GM19328 (cell line): ENCODE measurements at regions not wholly inside any gene's neighbourhood (a gene's known extent, or its start where the extent isn't known, plus 50 kb on each side); places are given as distances from the start of the nearest gene placed in this dataset.

ENCODE experiments used
- ATAC-seq: cut with Tn5 transposase; IDR thresholded peaks from one replicate; pipeline ENCODE4 v1.9.1; 2021; ENCODE audit warnings: mild to moderate bottlenecking, moderate library complexity; ENCODE audit not compliant: unreplicated experiment

- ATAC-seq: no peak
These were observed 583.1 kb upstream of the HS6ST1 start for GRCh38 chr2:128901572-128902391.

DNA sequence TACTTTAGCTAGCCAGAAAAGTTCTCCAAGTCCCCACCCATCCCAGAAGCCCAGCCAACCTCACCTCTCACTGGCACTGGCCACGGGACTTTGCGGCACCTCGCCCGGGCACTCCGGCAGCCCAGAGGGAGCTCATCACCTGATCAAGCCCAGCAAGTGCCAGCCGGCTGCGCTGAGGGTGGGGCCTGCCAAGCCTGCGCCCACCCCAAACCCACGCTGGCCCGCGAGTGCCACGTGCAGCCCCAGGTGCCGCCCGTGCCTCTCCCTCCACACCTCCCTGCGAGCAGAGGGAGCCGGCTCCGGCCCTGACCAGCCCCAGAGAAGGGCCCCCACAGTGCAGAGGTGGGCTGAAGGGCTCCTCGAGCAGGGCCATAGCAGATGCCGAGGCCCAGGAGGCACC, 585.0 kb upstream of the HS6ST1 start:
- ATAC-seq: no peak

DNA sequence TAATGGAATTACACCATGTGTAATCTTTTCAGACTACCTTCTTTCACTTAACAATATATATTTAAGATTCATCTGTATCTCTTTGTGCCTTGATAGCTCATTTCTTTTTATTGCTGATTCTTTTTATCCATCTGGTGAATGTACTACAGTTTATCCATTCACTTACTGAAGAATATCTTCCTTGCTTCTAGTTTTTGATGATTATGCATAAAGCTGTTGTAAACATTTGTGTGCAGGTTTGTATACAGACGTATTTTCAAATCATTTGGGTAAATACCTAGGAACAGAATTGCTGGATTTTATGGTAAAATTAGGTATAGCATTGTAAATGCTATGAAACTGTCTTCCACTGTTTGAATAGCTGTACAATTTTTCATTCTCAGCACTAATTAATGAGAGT, 592.6 kb upstream of the HS6ST1 start:
- ATAC-seq: no peak

GRCh38 chr2:128914320-128914719, 595.7 kb upstream of the HS6ST1 start:
- no peak for ATAC-seq

DNA sequence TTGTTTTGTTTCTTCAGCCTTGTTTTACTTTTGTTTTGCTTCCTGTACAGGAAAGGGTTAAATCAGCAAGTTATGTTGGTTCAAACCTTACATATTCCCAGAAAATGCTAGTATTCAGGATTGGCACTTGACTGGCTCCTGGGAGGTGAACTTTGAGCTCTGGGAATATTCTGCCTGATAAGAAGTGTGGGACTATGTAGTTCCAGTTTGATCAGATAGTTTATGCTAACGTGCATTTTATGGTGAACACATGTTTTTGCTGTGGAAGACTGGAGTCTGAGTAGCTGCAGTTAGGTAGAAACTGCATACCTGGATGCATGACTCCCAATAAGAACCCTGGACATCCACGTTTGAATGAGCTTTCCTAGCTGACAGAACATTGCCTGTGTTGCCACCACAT, 603.1 kb upstream of the HS6ST1 start:
- no peak for ATAC-seq

- no peak for ATAC-seq
These were observed 603.5 kb upstream of the HS6ST1 start for GRCh38 chr2:128922154-128922553.

DNA sequence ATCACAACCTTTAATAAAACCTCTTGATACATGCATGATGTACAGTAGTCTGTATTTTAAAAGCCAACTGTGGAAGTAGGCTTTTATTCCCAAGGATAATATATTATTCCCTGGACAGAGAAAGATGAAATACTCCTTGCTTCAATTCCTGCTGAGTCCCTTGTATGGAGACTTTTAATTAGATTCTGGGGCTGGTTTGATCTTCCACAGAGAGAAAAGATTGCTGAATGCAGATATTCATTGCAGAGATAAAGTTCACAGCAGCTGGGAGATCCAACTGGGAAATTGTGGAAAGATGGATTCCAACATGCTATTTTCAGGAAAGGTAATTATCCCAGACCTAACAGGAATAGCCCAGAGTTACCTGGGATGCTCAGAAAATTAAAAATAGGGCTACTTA, 607.0 kb upstream of the HS6ST1 start:
- no peak for ATAC-seq

DNA sequence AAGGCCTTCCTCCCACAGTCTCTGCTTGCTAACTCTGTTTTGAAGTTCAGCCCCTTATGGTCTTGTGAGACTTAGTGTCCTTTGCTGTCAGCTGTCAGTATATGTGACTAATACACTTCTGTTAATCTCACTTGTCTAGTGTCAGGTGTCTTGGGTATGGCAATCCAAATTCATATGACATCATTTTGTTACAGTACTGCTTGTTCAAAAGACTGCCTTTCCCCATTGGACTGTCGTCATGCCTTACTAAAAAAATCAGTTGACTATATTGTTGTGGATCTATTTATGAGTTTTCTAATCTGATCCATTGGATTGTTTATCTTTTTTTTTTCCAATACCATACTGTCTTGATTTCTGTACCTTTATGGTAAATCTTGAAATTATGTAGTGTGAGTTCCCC, 611.4 kb upstream of the HS6ST1 start:
- no peak for ATAC-seq

GRCh38 chr2:128940378-128940777, 621.7 kb upstream of the HS6ST1 start:
- no peak for ATAC-seq

DNA sequence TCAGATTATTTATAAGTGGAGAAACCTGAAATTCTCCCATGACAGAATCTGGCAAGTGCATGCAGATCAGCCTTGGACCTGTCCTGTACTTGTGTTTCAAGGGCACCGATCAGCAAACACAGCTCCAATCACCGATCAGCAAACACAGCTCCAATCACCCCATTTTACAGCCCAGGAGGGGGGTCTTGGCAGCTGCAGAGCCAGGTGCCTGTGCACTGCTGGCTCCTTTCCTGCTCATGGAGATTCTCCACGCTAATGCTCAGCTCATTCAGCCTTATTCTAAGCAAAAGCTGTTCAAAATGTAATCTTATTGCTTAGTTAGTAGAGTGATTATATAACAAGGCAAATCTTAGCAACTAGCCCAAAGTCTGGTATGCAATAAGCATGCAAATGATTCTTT, 623.1 kb upstream of the HS6ST1 start:
- ATAC-seq: no peak

- no peak for ATAC-seq
These were observed 630.7 kb upstream of the HS6ST1 start for GRCh38 chr2:128949360-128949759.

GRCh38 chr2:128950758-128951157, 632.1 kb upstream of the HS6ST1 start:
- no peak for ATAC-seq

DNA sequence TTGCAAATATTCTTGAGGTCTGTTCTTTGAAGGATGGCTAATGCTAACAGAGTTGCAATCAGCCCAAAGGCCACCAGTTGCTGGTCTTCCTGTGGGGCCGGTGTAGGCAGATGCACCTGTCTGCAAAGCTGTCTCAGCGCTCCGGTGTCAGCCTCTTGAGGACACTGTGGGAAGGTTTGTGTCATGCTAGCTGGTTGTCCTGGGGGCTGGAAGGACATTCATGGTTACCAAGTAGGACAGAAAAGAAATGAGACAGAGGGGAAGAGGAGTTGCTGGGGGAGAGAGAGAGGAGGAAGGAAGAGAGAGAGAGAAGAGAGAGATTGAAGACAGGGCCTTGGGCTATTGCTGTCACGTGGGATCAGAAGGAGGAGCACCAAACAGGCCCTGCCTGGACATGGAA, 639.6 kb upstream of the HS6ST1 start:
- ATAC-seq: no peak

DNA sequence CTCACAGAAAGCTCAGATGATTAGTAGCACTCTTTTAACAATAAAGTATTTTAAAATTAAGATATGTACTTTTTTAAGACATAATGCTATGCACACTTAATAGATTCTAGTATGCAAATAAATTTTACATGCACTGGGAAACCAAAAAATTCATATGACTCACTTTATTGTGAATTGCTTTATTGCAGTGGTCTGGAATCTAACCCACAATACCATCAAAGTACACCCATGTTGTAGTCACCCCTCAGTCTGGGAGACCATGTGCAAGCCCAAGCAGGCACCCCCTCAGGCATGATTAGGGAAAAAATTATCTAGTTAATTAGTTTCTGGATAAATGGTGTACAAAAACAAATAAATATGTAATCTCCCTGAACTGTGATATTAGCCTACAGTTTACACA, 649.0 kb upstream of the HS6ST1 start:
- ATAC-seq: no peak

- no peak for ATAC-seq
These were observed 650.7 kb upstream of the HS6ST1 start for GRCh38 chr2:128969374-128969773.

DNA sequence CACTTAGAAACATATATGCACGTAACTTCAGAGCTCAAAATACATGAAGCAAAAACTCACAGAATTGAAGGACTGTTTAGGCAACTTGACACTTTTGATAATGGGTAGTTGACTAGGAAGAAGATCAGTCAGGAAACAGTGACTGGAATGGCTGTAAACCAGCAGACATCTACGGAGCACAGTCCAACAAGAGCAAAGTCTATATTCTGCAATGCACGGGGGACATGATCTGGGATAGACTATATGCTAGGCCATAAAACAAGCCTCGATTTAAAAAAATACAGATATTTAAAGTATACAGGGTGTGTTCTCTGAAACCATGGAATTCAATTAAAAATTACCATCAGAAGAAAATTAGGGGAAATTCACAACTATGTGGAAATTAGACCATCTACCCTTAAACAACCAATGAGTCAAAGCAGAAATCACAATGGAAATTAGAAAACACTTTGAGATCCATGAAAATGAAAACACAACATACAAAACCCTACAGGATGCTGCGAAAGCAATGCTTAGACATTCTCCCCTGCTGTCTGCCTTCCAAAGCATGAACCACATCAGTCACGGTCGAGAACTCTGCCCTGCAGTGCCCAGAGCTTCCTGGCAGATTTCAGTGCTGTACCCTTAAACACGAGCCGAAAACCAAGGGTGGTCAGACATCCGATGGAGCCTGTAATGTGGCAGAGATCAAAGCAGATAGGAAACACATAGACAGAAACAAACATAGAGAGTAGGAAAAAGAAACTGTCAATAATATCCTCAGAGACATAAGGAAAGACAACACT, 651.9 kb upstream of the HS6ST1 start:
- no peak for ATAC-seq

GRCh38 chr2:128973566-128973965, 654.9 kb upstream of the HS6ST1 start:
- ATAC-seq: no peak

- ATAC-seq: no peak
These were observed 659.5 kb upstream of the HS6ST1 start for GRCh38 chr2:128978212-128978611.

- ATAC-seq: no peak
These were observed 660.5 kb upstream of the HS6ST1 start for GRCh38 chr2:128979182-128979581.

DNA sequence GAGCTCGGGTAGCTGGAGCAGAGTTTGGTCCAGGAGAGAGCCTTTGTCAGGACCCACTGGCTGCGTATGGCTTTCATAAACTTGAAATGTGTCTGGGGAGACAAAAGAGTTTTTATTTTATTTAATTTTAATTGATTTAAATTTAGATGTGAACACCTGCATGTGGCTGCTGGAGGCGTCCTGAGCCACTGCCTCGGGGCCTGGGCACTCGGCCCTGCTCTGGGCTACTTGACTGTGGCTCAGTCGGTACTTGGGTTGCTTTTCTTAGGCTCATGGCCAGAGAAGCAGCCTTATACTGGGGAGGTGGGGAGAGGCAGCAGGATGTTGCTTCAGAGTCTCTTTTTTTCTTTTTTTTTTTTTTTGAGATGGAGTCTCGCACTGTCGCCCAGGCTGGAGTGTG, 661.8 kb upstream of the HS6ST1 start:
- ATAC-seq: no peak

- ATAC-seq: no peak
These were observed 662.7 kb upstream of the HS6ST1 start for GRCh38 chr2:128981353-128981752.

DNA sequence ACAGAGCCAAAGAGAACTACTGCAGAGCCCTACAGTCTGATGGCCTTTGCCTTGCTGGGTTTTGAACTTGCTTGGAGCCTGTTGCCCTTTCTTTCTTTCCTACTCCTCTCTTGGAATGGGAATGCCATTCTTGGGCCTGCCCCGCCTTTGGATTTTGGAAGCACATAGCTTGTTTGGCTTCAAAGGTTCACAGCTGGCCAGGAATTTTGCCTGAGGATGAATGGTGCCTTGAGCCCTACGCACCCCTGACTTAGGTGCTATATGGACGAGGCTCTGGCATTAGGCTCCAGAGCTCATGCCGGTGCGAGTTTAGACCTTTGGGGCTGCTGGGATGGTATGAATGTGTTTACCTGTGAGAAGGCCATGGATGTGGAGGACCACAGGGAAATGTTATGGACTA, 663.3 kb upstream of the HS6ST1 start:
- no peak for ATAC-seq
